ENCODE measurements at regions not wholly inside any gene's neighbourhood (a gene's known extent, or its start where the extent isn't known, plus 50 kb on each side); places are given as distances from the start of the nearest gene placed in this dataset.

- TF ChIP-seq CTCF (IDR thresholded peaks at IDR 0.05) (no peak), POLR2A (IDR thresholded peaks at IDR 0.05) (no peak)
Measured at GRCh38 chrX:39832211-39832610, 265.5 kb downstream of the BCOR start.
